ENCODE measurements at regions not wholly inside any gene's neighbourhood (a gene's known extent, or its start where the extent isn't known, plus 50 kb on each side); places are given as distances from the start of the nearest gene placed in this dataset.

DNA sequence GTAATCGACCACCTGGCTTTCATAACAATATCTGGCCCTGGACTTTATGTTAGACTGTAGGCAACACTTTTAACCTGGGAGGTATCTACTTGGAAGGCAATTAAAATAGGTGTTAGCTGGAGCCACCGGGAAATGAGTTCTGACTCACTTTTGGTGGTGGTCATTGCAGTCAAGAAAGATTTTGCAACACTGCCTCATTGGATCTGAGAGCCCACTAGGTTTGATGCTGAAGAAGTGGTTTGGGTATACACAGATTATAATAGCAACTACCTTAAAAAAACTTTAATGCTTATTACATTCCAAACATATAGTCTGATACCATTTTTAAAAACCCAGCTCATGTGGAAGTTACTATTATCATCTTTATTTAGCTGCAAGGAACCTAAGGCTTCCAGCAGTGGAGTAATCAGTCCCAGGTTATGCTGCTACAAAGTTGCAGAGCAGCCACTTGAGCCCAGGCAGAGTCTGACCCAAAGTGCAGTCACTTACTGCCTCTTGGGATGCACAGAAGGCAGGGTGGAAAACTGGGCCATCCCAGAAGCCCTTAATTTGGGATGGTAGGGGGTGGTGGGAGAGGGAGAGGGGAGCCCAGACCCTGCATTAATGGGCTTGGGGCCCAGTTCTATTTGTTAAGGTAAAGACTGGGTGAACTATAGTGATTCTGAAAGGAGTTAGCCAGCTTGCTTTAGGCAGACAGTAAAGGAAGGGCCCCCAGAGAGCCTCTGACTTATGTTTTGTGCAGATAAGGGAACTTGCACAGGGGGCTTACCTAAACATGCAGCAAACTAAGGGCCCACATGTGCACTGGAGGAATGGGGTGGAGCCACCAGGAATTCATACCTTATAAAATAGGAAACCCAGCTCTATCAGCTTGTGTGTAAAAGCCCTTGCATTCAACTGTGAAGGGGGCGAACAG lies 149.4 kb downstream of the SNX19 start:
- no peak for TF ChIP-seq RXRA (IDR thresholded peaks at IDR 0.05)
- TF ChIP-seq EGR1 (IDR thresholded peaks at IDR 0.05; ENCODE audit: low read depth in 2 of 2) = no peak
- TF ChIP-seq, protein P1, sequence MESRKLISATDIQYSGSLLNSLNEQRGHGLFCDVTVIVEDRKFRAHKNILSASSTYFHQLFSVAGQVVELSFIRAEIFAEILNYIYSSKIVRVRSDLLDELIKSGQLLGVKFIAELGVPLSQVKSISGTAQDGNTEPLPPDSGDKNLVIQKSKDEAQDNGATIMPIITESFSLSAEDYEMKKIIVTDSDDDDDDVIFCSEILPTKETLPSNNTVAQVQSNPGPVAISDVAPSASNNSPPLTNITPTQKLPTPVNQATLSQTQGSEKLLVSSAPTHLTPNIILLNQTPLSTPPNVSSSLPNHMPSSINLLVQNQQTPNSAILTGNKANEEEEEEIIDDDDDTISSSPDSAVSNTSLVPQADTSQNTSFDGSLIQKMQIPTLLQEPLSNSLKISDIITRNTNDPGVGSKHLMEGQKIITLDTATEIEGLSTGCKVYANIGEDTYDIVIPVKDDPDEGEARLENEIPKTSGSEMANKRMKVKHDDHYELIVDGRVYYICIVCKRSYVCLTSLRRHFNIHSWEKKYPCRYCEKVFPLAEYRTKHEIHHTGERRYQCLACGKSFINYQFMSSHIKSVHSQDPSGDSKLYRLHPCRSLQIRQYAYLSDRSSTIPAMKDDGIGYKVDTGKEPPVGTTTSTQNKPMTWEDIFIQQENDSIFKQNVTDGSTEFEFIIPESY (IDR thresholded peaks at IDR 0.05) = no peak
- TF ChIP-seq, protein P2, sequence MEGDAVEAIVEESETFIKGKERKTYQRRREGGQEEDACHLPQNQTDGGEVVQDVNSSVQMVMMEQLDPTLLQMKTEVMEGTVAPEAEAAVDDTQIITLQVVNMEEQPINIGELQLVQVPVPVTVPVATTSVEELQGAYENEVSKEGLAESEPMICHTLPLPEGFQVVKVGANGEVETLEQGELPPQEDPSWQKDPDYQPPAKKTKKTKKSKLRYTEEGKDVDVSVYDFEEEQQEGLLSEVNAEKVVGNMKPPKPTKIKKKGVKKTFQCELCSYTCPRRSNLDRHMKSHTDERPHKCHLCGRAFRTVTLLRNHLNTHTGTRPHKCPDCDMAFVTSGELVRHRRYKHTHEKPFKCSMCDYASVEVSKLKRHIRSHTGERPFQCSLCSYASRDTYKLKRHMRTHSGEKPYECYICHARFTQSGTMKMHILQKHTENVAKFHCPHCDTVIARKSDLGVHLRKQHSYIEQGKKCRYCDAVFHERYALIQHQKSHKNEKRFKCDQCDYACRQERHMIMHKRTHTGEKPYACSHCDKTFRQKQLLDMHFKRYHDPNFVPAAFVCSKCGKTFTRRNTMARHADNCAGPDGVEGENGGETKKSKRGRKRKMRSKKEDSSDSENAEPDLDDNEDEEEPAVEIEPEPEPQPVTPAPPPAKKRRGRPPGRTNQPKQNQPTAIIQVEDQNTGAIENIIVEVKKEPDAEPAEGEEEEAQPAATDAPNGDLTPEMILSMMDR (IDR thresholded peaks at IDR 0.05; ENCODE audit: low read depth, low read length, missing input control) = no peak
- no peak for TF ChIP-seq TAF1 (conservative IDR thresholded peaks at IDR 0.05)
